NB4 (cell line): ENCODE measurements at regions not wholly inside any gene's neighbourhood (a gene's known extent, or its start where the extent isn't known, plus 50 kb on each side); places are given as distances from the start of the nearest gene placed in this dataset.

Source experiments
- CTCF ChIP-seq: IDR thresholded peaks from one replicate; pipeline ENCODE4 v1.5.1; 2012; ENCODE audit warnings: low read depth, low read length
- MAX ChIP-seq: IDR thresholded peaks from 2 replicates; pipeline ENCODE4 v1.6.1; 2011; ENCODE audit warnings: low read depth, low read length
- POLR2A ChIP-seq: IDR thresholded peaks from 2 replicates; pipeline ENCODE4 v1.6.1; 2011; ENCODE audit warnings: mild to moderate bottlenecking; ENCODE audit not compliant: insufficient read length; ENCODE audit errors: extremely low read depth

- TF ChIP-seq POLR2A (no peak), CTCF (no peak), MAX (no peak)
These were observed 162.4 kb upstream of the FSCB start for GRCh38 chr14:44669496-44669895.
